ENCODE measurements at regions not wholly inside any gene's neighbourhood (a gene's known extent, or its start where the extent isn't known, plus 50 kb on each side); places are given as distances from the start of the nearest gene placed in this dataset.

DNA sequence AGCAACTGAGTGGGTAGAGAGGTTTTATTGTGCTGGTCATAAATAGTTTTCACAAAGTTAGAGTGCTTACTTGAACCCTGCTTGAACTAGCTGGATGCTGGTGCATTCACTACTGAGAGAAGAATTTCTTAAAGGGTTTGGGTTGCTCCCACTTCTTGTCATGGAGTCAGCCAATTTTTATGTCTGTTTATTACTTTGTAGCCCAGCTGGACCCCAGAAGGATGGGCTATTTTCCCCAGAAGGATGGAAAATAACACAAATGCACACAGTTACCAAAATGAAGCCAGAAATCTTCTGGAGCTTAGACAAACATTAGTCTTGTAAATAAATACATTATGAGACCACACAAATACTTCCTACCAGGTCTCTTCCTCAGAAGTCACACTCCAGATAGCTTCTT, 480.8 kb upstream of the TNC start:
- TF ChIP-seq, protein P1, sequence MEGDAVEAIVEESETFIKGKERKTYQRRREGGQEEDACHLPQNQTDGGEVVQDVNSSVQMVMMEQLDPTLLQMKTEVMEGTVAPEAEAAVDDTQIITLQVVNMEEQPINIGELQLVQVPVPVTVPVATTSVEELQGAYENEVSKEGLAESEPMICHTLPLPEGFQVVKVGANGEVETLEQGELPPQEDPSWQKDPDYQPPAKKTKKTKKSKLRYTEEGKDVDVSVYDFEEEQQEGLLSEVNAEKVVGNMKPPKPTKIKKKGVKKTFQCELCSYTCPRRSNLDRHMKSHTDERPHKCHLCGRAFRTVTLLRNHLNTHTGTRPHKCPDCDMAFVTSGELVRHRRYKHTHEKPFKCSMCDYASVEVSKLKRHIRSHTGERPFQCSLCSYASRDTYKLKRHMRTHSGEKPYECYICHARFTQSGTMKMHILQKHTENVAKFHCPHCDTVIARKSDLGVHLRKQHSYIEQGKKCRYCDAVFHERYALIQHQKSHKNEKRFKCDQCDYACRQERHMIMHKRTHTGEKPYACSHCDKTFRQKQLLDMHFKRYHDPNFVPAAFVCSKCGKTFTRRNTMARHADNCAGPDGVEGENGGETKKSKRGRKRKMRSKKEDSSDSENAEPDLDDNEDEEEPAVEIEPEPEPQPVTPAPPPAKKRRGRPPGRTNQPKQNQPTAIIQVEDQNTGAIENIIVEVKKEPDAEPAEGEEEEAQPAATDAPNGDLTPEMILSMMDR (IDR thresholded peaks at IDR 0.05; ENCODE audit: insufficient read depth, low read length, missing control alignments), result no peak
- no peak for DNase-seq (ENCODE audit: low read depth, low spot score)
- H3K4me3 ChIP-seq (ENCODE audit: low read depth, low read length), result no peak overlapping the region
- POLR2A ChIA-PET, result no interaction called here
- CTCF ChIA-PET, result interaction anchor here (0.8 to 2.7 kb wide), 5 partner anchors 8 to 554 kb away, joined by 3 to 10 read pairs (median 3); no protein-coding TSS in a partner anchor

DNA sequence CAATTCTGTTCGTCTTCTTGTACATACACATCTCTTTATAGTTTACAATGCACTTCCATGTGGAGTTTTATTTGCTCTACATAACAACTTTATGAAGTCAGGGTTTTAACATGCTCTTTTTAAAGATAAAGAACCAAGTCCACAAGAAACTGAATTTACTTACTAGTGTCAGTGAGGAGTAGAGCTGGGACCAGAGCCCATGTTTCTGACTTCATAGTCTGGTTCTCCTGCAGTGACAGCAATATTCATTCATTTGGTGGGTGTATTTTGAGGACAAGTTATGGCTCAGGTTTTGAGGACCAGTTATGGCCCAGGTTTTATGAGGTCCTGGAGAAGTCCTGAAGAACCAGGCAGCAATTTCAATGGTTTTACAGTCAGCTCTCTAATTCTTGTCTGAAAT, 481.9 kb upstream of the TNC start:
- ChIA-PET POLR2A (no interaction called here), CTCF (interaction anchor here (1.0 to 1.2 kb wide), 2 partner anchors 73 to 431 kb away, joined by 3 read pairs; no protein-coding TSS in a partner anchor)
- TF ChIP-seq, protein P1 (IDR thresholded peaks at IDR 0.05; ENCODE audit: insufficient read depth, low read length, missing control alignments), result no peak
- no peak for DNase-seq (ENCODE audit: low read depth, low spot score)
- no peak overlapping the region for H3K4me3 ChIP-seq (ENCODE audit: low read depth, low read length)

DNA sequence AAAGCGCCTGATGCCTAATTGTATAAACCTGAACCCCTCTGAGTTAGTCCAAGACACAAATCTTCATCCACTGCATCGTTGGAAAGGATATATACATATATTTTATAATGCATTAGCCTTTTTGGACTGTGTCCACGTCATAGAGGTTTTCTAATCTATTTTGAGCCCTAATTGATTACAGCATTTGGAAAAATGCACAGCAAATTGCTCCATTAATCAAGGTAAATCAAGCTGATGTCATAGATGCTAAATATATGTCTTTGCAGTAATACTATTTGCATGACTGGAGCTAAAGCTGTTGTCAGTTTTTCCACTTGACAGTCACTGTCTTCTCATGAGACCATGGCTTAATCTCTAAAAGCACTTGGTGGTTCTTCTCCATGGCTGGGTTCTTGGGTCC, 483.5 kb upstream of the TNC start:
- CTCF ChIA-PET, result interaction anchor here (1.4 to 3.3 kb wide), 3 partner anchors 9 to 11 kb away, joined by 3 to 11 read pairs (median 3); no protein-coding TSS in a partner anchor
- TF ChIP-seq, protein P1 (IDR thresholded peaks at IDR 0.05; ENCODE audit: insufficient read depth, low read length, missing control alignments), result no peak
- DNase-seq (ENCODE audit: low read depth, low spot score), result no peak
- POLR2A ChIA-PET, result interaction anchor here (0.5 kb wide), 1 partner anchor 551 kb away, joined by 3 read pairs; no protein-coding TSS in a partner anchor
- no peak overlapping the region for H3K4me3 ChIP-seq (ENCODE audit: low read depth, low read length)

DNA sequence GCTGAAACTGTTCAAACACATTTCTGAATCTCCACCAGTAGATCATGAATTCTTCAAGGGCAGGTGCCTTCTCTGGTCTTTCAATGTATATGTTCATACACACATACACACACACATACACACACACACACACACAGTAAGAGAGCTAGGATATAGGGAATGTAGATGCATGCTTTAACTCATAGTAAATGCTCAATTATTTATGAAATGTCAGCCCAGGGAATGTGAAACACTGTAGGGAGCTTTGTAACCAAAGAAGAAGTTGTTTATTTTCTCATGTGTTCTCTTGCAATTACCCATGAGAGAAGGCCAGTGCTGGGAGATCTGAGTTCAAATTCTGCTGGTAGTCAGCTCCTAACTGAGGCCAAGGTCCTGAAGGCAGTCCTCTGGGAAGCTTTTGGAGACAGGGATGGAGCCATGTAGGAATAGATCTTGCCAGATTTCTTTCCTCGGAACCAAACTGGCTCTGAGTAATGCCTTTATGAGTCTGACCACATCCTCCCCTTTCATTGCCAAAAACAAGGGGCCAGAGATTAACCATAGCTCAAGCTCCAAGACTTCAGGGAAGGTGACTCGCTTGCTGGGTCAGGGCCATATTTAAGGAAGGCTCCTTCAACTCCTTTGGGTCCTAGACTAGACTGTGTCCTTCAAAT, 487.0 kb upstream of the TNC start:
- TF ChIP-seq, protein P1 (IDR thresholded peaks at IDR 0.05; ENCODE audit: insufficient read depth, low read length, missing control alignments), result no peak
- no peak overlapping the region for H3K4me3 ChIP-seq (ENCODE audit: low read depth, low read length)
- CTCF ChIA-PET, result interaction anchor here (1.2 to 1.9 kb wide), 2 partner anchors 8 to 11 kb away, joined by 4 to 9 read pairs; no protein-coding TSS in a partner anchor
- peak; percentile 84 for DNase-seq (ENCODE audit: low read depth, low spot score)
- POLR2A ChIA-PET, result interaction anchor here (0.9 to 1.9 kb wide), 5 partner anchors 9 to 113 kb away, joined by 3 to 15 read pairs (median 7); no protein-coding TSS in a partner anchor

DNA sequence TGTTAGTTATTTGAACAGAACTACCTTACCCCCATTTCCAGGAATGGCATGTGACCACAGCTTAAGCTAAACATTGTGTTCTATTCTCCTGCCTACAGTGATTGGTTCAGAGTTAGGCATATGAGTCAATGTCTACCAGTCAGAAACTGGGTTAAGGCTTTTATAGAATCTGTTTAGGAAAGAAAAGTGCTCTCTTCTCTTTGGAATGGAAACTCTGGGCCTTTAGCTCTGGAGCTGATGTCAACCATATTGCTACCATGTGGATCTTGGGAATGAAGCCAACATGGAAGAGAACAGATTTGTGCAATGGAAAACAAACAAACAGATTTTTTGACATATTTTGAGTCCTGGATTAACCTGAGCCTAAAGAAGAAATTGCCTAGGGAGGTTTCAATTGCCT, 488.9 kb upstream of the TNC start:
- CTCF ChIA-PET, result interaction anchor here (1.0 to 1.3 kb wide), 2 partner anchors 13 to 27 kb away, joined by 3 to 4 read pairs; no protein-coding TSS in a partner anchor
- POLR2A ChIA-PET, result interaction anchor here (0.6 to 1.2 kb wide), 2 partner anchors 34 to 44 kb away, joined by 3 to 5 read pairs; no protein-coding TSS in a partner anchor

More for the DNA sequence above, 488.9 kb upstream of the TNC start:
- TF ChIP-seq, protein P1 (IDR thresholded peaks at IDR 0.05; ENCODE audit: insufficient read depth, low read length, missing control alignments), result no peak
- DNase-seq (ENCODE audit: low read depth, low spot score), result no peak
- H3K4me3 ChIP-seq (ENCODE audit: low read depth, low read length), result no peak overlapping the region
